CD4-positive, alpha-beta T cell (primary cell): ENCODE measurements at regions not wholly inside any gene's neighbourhood (a gene's known extent, or its start where the extent isn't known, plus 50 kb on each side); places are given as distances from the start of the nearest gene placed in this dataset.

Source experiments
- ATAC-seq: fragments of 200-7000 bp; cut with Tn5 transposase; one replicate; pipeline ENCODE4 v1.10.0; 2022; ENCODE audit warnings: mild to moderate bottlenecking; ENCODE audit not compliant: poor library complexity
- CTCF ChIA-PET: fragments of 350-600 bp; sonication (Branson Sonifier 250); formaldehyde crosslinking; loops from one replicate; lab custom pipeline; 2021; ENCODE audit warnings: antibody characterized with exemption, inconsistent platforms; lab: Charles Lee
- POLR2A ChIA-PET: fragments of 350-600 bp; sonication (Branson Sonifier 250); formaldehyde crosslinking; loops from one replicate; lab custom pipeline; 2021; ENCODE audit warnings: antibody characterized with exemption, inconsistent platforms; lab: Charles Lee
- DNase-seq, 14 experiments: peaks; one replicate each; pipeline ENCODE4 v3.0.0-alpha.2; 2013 to 2020; ENCODE audit warnings: mixed read lengths in 2 of 14
- H3K27ac ChIP-seq, 2 donors: one replicate each; pipeline versions ENCODE4 v1.5.1 to v1.7.0; 2013; ENCODE audit warnings: low read length in 2 of 2, low read depth in 1 of 2, mild to moderate bottlenecking in 1 of 2
- H3K27me3 ChIP-seq, 2 experiments: 1 replicate in 1 of 2; 2 replicates in 1 of 2; pipeline versions ENCODE4 v1.6.1 to v1.7.0; 2013; ENCODE audit warnings: low read length in 2 of 2, control low read depth in 1 of 2, mild to moderate bottlenecking in 1 of 2, moderate library complexity in 1 of 2; ENCODE audit not compliant: insufficient read depth in 2 of 2, control insufficient read depth in 1 of 2
- H3K36me3 ChIP-seq: one replicate; pipeline ENCODE4 v1.6.1; 2013; ENCODE audit warnings: low read length, control low read depth; ENCODE audit not compliant: insufficient read depth
- H3K4me1 ChIP-seq: one replicate; pipeline ENCODE4 v1.6.1; 2013; ENCODE audit warnings: low read length, control low read depth; ENCODE audit not compliant: insufficient read depth
- H3K4me3 ChIP-seq: one replicate; pipeline ENCODE4 v1.5.1; 2013; ENCODE audit warnings: mild to moderate bottlenecking, low read length, moderate library complexity
- H3K9me3 ChIP-seq, 2 experiments: 1 replicate in 1 of 2; 2 replicates in 1 of 2; pipeline versions ENCODE4 v1.6.1 to v1.7.0; 2013; ENCODE audit warnings: low read length in 2 of 2, mild to moderate bottlenecking in 2 of 2, control low read depth in 1 of 2, moderate library complexity in 1 of 2; ENCODE audit not compliant: control insufficient read depth in 1 of 2, insufficient read depth in 1 of 2
- H3K27ac Mint-ChIP-seq: one replicate; pipeline ENCODE4 v1.8.0; 2020; ENCODE audit warnings: mixed read lengths
- H3K27me3 Mint-ChIP-seq: one replicate; pipeline ENCODE4 v1.8.0; 2021; ENCODE audit warnings: mixed read lengths
- H3K36me3 Mint-ChIP-seq: one replicate; pipeline ENCODE4 v1.8.0; 2021; ENCODE audit warnings: low read depth, mixed read lengths
- H3K4me1 Mint-ChIP-seq: one replicate; pipeline ENCODE4 v1.8.0; 2021; ENCODE audit warnings: low read depth, mixed read lengths
- H3K4me3 Mint-ChIP-seq: one replicate; pipeline ENCODE4 v1.8.0; 2020; ENCODE audit warnings: mild to moderate bottlenecking, mixed read lengths
- H3K9me3 Mint-ChIP-seq: one replicate; pipeline ENCODE4 v1.8.0; 2020; ENCODE audit warnings: mixed read lengths
- intact Hi-C, 2 experiments: fragments of 100-400 bp; cut with DNase I in 1 of 2; cut with micrococcal nuclease in 1 of 2; formaldehyde crosslinking; loops; one replicate each; pipeline versions ENCODE4 v1.15.1 to v1.9.0; 2023 to 2025; cut with DNase I, micrococcal nuclease
- TF ChIP-seq, protein P1 (sequence below): fragments of 200-600 bp; IDR thresholded peaks from one replicate; pipeline ENCODE4 v1.8.0; 2022; ENCODE audit warnings: antibody characterized with exemption, mild to moderate bottlenecking

DNA sequence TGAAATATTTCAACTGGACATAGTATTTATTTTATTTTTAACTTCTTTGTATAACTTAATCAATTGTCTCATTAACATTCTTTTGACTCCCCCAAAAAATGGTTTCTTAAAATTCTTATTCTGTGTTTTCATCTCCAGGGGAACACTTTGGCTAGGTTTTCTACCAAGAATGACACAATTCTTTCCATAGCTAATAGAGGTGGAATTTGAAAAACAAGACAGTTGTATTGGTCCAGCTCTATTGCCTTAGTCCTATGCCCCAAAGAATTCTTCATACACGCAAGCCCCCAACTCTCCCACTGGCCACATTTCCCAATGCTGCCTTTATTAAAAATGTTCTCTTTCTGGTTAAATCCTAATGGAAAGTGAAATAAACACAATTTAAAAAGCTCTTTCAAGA lies 104.7 kb upstream of the PKDCC start:
- Histone ChIP-seq H3K27me3 (peaks cover 0 to 5% of the 10 kb centered on the region in 2 experiments), H3K9me3 (no peaks in the 10 kb centered on the region), H3K36me3 (no peaks in the 10 kb centered on the region), H3K4me3 (no peak overlapping the region), H3K4me1 (no peaks in the 10 kb centered on the region), H3K27ac (no peak overlapping the region)
- ATAC-seq (no peak), DNase-seq (no peak)
- H3K27ac Mint-ChIP-seq: no peak overlapping the region
- ChIA-PET CTCF (no interaction called here), POLR2A (no interaction called here)
- TF ChIP-seq, protein P1, sequence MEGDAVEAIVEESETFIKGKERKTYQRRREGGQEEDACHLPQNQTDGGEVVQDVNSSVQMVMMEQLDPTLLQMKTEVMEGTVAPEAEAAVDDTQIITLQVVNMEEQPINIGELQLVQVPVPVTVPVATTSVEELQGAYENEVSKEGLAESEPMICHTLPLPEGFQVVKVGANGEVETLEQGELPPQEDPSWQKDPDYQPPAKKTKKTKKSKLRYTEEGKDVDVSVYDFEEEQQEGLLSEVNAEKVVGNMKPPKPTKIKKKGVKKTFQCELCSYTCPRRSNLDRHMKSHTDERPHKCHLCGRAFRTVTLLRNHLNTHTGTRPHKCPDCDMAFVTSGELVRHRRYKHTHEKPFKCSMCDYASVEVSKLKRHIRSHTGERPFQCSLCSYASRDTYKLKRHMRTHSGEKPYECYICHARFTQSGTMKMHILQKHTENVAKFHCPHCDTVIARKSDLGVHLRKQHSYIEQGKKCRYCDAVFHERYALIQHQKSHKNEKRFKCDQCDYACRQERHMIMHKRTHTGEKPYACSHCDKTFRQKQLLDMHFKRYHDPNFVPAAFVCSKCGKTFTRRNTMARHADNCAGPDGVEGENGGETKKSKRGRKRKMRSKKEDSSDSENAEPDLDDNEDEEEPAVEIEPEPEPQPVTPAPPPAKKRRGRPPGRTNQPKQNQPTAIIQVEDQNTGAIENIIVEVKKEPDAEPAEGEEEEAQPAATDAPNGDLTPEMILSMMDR: no peak
- H3K27me3 Mint-ChIP-seq: peaks cover 19% of the 10 kb centered on the region
- H3K9me3 Mint-ChIP-seq: no peaks in the 10 kb centered on the region
- no peak overlapping the region for H3K4me3 Mint-ChIP-seq
- H3K4me1 Mint-ChIP-seq: no peaks in the 10 kb centered on the region
- no peaks in the 10 kb centered on the region for H3K36me3 Mint-ChIP-seq
- intact Hi-C loops: loop anchor here in 1 of 2 experiments (2.0 kb wide), 1 partner anchor 26 kb away; no protein-coding TSS in a partner anchor

DNA sequence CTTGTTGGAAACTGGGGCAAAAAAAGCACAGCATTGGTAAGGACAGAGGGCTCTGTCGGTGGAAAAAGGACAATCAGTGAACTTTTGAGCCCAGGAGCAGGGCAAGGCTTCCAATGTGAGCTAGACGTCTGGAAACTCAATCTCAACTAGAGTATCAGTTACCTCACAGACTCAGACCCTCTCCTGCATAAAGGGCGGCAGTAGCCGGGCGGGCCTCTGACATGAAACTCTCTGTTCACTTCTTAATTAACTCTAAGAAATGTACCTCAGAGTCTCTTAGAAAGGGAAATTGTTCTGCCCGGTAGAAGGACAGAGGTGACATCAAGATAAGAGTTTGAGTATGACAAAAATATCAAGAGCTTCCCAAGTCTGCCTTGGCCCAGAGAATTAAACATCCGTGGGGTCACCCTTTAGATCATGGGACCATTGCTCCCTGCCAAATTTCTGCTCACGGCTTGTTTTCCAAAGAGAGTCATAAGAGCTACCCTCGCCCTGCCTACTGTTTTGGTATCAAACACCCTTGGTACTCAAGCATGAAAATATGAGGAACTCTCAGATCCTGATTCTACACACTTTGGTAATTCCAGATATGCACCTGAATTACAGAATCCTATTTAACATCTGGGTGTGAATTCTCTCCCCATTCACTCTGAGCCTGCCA lies 103.5 kb upstream of the PKDCC start:
- Mint-ChIP-seq H3K4me3 (no peak overlapping the region), H3K27me3 (peaks cover 25% of the 10 kb centered on the region), H3K9me3 (no peaks in the 10 kb centered on the region), H3K36me3 (no peaks in the 10 kb centered on the region), H3K4me1 (no peaks in the 10 kb centered on the region), H3K27ac (no peak overlapping the region)
- Histone ChIP-seq H3K9me3 (no peaks in the 10 kb centered on the region), H3K36me3 (no peaks in the 10 kb centered on the region), H3K27me3 (peaks cover 0 to 5% of the 10 kb centered on the region in 2 experiments), H3K4me1 (no peaks in the 10 kb centered on the region), H3K27ac (no peak overlapping the region), H3K4me3 (no peak overlapping the region)
- ChIA-PET POLR2A (no interaction called here), CTCF (no interaction called here)
- ATAC-seq (no peak), DNase-seq (no peak)
- intact Hi-C loops: no loop called here
- TF ChIP-seq, protein P1: no peak

DNA sequence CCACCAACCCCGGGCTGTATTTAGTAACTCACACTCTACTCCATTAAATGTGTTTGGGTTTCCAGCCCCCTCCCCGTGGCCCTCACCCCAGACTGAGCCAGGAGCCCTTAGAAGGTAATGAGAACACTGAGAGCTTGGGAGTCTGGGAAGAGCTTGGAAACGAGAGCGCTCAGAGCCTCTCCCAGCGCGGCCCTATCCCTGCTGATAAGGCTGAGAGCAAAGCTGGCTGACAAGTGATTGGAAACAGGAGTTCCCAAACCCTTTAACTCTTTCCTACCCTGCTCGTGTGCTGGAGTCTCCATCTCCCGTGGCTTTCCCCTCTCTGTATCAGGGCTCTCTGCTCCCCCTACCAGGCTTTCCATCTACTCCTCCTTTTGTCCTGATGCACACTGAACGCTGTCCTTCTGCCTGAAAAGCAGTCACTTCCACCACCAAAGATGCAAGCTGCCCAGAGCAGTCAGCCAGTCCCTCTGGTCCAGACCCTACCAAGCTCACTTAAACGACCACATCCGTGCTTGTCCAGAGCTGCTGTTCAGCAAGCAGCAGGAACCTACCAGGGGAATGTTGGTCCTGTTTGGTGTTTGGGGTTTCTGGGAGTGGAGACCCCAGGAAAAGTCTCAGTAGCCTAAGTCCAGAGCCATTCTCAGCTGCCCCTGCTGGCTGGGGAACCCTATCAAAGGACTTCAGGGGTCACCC lies 100.0 kb upstream of the PKDCC start:
- H3K4me3 ChIP-seq: no peak overlapping the region
- Mint-ChIP-seq H3K36me3 (no peaks in the 10 kb centered on the region), H3K4me3 (no peak overlapping the region), H3K4me1 (no peaks in the 10 kb centered on the region), H3K27me3 (peaks cover 21% of the 10 kb centered on the region), H3K9me3 (no peaks in the 10 kb centered on the region), H3K27ac (no peak overlapping the region)
- H3K4me1 ChIP-seq: no peaks in the 10 kb centered on the region
- no peaks in the 10 kb centered on the region for H3K36me3 ChIP-seq
- TF ChIP-seq, protein P1: no peak
- H3K9me3 ChIP-seq: no peaks in the 10 kb centered on the region
- H3K27me3 ChIP-seq: no peaks in the 10 kb centered on the region
- ATAC-seq: no peak
- no peak overlapping the region for H3K27ac ChIP-seq
- intact Hi-C loops: no loop called here
- no peak for DNase-seq
- POLR2A ChIA-PET: no interaction called here
- CTCF ChIA-PET: no interaction called here
